ENCODE measurements at regions not wholly inside any gene's neighbourhood (a gene's known extent, or its start where the extent isn't known, plus 50 kb on each side); places are given as distances from the start of the nearest gene placed in this dataset.

DNA sequence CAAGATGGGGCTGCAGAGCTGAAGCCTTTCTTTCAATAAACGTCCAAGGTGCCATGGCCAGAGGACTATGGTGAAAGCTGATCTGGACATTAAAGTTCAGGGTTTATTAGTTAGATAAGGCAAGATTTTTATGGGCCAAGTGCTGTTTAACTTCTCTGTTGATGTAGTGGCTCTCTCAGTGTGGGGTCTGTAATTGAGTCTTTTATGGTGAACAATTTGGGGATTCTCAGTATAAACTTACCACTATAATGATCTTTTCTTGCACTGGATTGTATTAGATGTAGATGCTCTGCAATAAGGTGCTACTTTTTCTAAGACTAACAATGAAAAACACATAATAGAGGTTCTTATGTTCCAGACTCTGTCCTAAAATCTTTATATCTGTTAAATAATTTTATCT lies 190.1 kb upstream of the KLF12 start:
- TF ChIP-seq CTCF (IDR thresholded peaks at IDR 0.05; ENCODE audit: low read length) (no peak), EZH2 (IDR thresholded peaks at IDR 0.05; ENCODE audit: borderline replicate concordance, low read length) (no peak)

Measured in OCI-LY1 (cell line).